ENCODE measurements at regions not wholly inside any gene's neighbourhood (a gene's known extent, or its start where the extent isn't known, plus 50 kb on each side); places are given as distances from the start of the nearest gene placed in this dataset.

- Histone ChIP-seq H3K4me1 (no peaks in the 10 kb centered on the region), H3K27ac (no peak overlapping the region), H3K9ac (no peak overlapping the region), H3K27me3 (no peaks in the 10 kb centered on the region), H3K4me2 (no peak overlapping the region), H3K36me3 (no peaks in the 10 kb centered on the region), H3K4me3 (no peak overlapping the region), H4K20me1 (no peaks in the 10 kb centered on the region), H3K9me3 (no peaks in the 10 kb centered on the region)
- no peak for TF ChIP-seq Cebpa-rat (IDR thresholded peaks at IDR 0.05)
Measured at GRCh38 chr2:57733956-57734355, 312.6 kb upstream of the VRK2 start.

GRCh38 chr2:57740891-57741290 lies 305.7 kb upstream of the VRK2 start:
- no peaks in the 10 kb centered on the region for H4K20me1 ChIP-seq
- no peaks in the 10 kb centered on the region for H3K9me3 ChIP-seq
- H3K36me3 ChIP-seq: no peaks in the 10 kb centered on the region
- H3K4me3 ChIP-seq: no peak overlapping the region
- no peaks in the 10 kb centered on the region for H3K4me1 ChIP-seq
- H3K4me2 ChIP-seq: no peak overlapping the region
- TF ChIP-seq Cebpa-rat (IDR thresholded peaks at IDR 0.05): no peak
- H3K27me3 ChIP-seq: no peaks in the 10 kb centered on the region
- H3K27ac ChIP-seq: no peak overlapping the region
- no peak overlapping the region for H3K9ac ChIP-seq

- Histone ChIP-seq H3K4me3 (no peak overlapping the region), H4K20me1 (no peaks in the 10 kb centered on the region), H3K9me3 (no peaks in the 10 kb centered on the region), H3K27me3 (no peaks in the 10 kb centered on the region), H3K27ac (no peak overlapping the region), H3K9ac (no peak overlapping the region), H3K4me2 (no peak overlapping the region), H3K36me3 (no peaks in the 10 kb centered on the region), H3K4me1 (peaks cover 13% of the 10 kb centered on the region)
- TF ChIP-seq Cebpa-rat (IDR thresholded peaks at IDR 0.05): no peak
Measured at GRCh38 chr2:57753636-57754035, 293.0 kb upstream of the VRK2 start.

- Histone ChIP-seq H3K4me2 (peak overlapping the region; percentile 88), H3K9ac (no peak overlapping the region), H3K27me3 (no peaks in the 10 kb centered on the region), H3K4me1 (peaks cover 30% of the 10 kb centered on the region), H4K20me1 (no peaks in the 10 kb centered on the region), H3K36me3 (no peaks in the 10 kb centered on the region), H3K27ac (no peak overlapping the region), H3K9me3 (no peaks in the 10 kb centered on the region), H3K4me3 (no peak overlapping the region)
- no peak for TF ChIP-seq Cebpa-rat (IDR thresholded peaks at IDR 0.05)
Measured at GRCh38 chr2:57758686-57759085, 287.9 kb upstream of the VRK2 start.

GRCh38 chr2:57759131-57759530 lies 287.5 kb upstream of the VRK2 start:
- H3K9ac ChIP-seq: no peak overlapping the region
- TF ChIP-seq Cebpa-rat (IDR thresholded peaks at IDR 0.05): no peak
- H3K27me3 ChIP-seq: no peaks in the 10 kb centered on the region
- H3K27ac ChIP-seq: no peak overlapping the region
- no peaks in the 10 kb centered on the region for H4K20me1 ChIP-seq
- H3K4me2 ChIP-seq: peak overlapping the region; percentile 88
- peaks cover 30% of the 10 kb centered on the region for H3K4me1 ChIP-seq
- H3K9me3 ChIP-seq: no peaks in the 10 kb centered on the region
- H3K4me3 ChIP-seq: no peak overlapping the region
- no peaks in the 10 kb centered on the region for H3K36me3 ChIP-seq

GRCh38 chr2:57759822-57760300 lies 286.7 kb upstream of the VRK2 start:
- Histone ChIP-seq H4K20me1 (no peaks in the 10 kb centered on the region), H3K4me3 (peak overlapping the region; percentile 63), H3K9me3 (no peaks in the 10 kb centered on the region), H3K4me1 (peaks cover 30% of the 10 kb centered on the region), H3K27me3 (no peaks in the 10 kb centered on the region), H3K27ac (peak overlapping the region; percentile 45), H3K9ac (peak overlapping the region; percentile 70), H3K36me3 (no peaks in the 10 kb centered on the region), H3K4me2 (peak overlapping the region; percentile 88)
- TF ChIP-seq Cebpa-rat (IDR thresholded peaks at IDR 0.05): no peak

GRCh38 chr2:57760381-57760801 lies 286.2 kb upstream of the VRK2 start:
- H3K4me1 ChIP-seq: peaks cover 30% of the 10 kb centered on the region
- H3K4me3 ChIP-seq: peak overlapping the region; percentile 63
- H3K36me3 ChIP-seq: no peaks in the 10 kb centered on the region
- no peaks in the 10 kb centered on the region for H3K27me3 ChIP-seq
- H3K4me2 ChIP-seq: peak overlapping the region; percentile 88
- H3K9me3 ChIP-seq: no peaks in the 10 kb centered on the region
- no peak for TF ChIP-seq Cebpa-rat (IDR thresholded peaks at IDR 0.05)
- H3K27ac ChIP-seq: peak overlapping the region; percentile 45; the same call in 1 of the 2 replicates
- H4K20me1 ChIP-seq: no peaks in the 10 kb centered on the region
- H3K9ac ChIP-seq: peak overlapping the region; percentile 70

GRCh38 chr2:57776916-57777315 lies 269.7 kb upstream of the VRK2 start:
- Histone ChIP-seq H3K27me3 (no peaks in the 10 kb centered on the region), H3K4me2 (no peak overlapping the region), H4K20me1 (no peaks in the 10 kb centered on the region), H3K9ac (no peak overlapping the region), H3K4me1 (no peaks in the 10 kb centered on the region), H3K4me3 (no peak overlapping the region), H3K9me3 (no peaks in the 10 kb centered on the region), H3K36me3 (no peaks in the 10 kb centered on the region), H3K27ac (no peak overlapping the region)
- no peak for TF ChIP-seq Cebpa-rat (IDR thresholded peaks at IDR 0.05)

GRCh38 chr2:57782587-57782986 lies 264.0 kb upstream of the VRK2 start:
- no peak overlapping the region for H3K4me2 ChIP-seq
- TF ChIP-seq Cebpa-rat (IDR thresholded peaks at IDR 0.05): no peak
- H3K27ac ChIP-seq: no peak overlapping the region
- no peaks in the 10 kb centered on the region for H3K27me3 ChIP-seq
- H3K4me1 ChIP-seq: no peaks in the 10 kb centered on the region
- no peak overlapping the region for H3K9ac ChIP-seq
- no peaks in the 10 kb centered on the region for H3K9me3 ChIP-seq
- no peak overlapping the region for H3K4me3 ChIP-seq
- no peaks in the 10 kb centered on the region for H4K20me1 ChIP-seq
- no peaks in the 10 kb centered on the region for H3K36me3 ChIP-seq

- Histone ChIP-seq H4K20me1 (no peaks in the 10 kb centered on the region), H3K9me3 (no peaks in the 10 kb centered on the region), H3K27ac (no peak overlapping the region), H3K27me3 (no peaks in the 10 kb centered on the region), H3K9ac (no peak overlapping the region), H3K4me3 (no peak overlapping the region), H3K36me3 (no peaks in the 10 kb centered on the region), H3K4me1 (no peaks in the 10 kb centered on the region), H3K4me2 (no peak overlapping the region)
- TF ChIP-seq Cebpa-rat (IDR thresholded peaks at IDR 0.05): no peak
Measured at GRCh38 chr2:57793310-57793709, 253.3 kb upstream of the VRK2 start.

- Histone ChIP-seq H3K4me1 (no peaks in the 10 kb centered on the region), H3K9me3 (peaks cover 7% of the 10 kb centered on the region), H3K9ac (no peak overlapping the region), H3K4me3 (no peak overlapping the region), H4K20me1 (no peaks in the 10 kb centered on the region), H3K27me3 (no peaks in the 10 kb centered on the region), H3K4me2 (no peak overlapping the region), H3K36me3 (no peaks in the 10 kb centered on the region), H3K27ac (no peak overlapping the region)
- no peak for TF ChIP-seq Cebpa-rat (IDR thresholded peaks at IDR 0.05)
Measured at GRCh38 chr2:57796527-57796926, 250.1 kb upstream of the VRK2 start.
